HG03159 (cell line): ENCODE measurements at regions not wholly inside any gene's neighbourhood (a gene's known extent, or its start where the extent isn't known, plus 50 kb on each side); places are given as distances from the start of the nearest gene placed in this dataset.
"Not testable (repeated sequence)": the region's sequence is repeated elsewhere in the genome, so short reads cannot be mapped to it uniquely, and the experiment has no call there.

Source experiments
- ATAC-seq: cut with Tn5 transposase; IDR thresholded peaks from one replicate; pipeline ENCODE4 v1.9.1; 2021; ENCODE audit warnings: mild to moderate bottlenecking, moderate library complexity; ENCODE audit not compliant: unreplicated experiment

- ATAC-seq = no peak
These were observed 181.5 kb downstream of the CWF19L2 start for GRCh38 chr11:107276077-107276476.

DNA sequence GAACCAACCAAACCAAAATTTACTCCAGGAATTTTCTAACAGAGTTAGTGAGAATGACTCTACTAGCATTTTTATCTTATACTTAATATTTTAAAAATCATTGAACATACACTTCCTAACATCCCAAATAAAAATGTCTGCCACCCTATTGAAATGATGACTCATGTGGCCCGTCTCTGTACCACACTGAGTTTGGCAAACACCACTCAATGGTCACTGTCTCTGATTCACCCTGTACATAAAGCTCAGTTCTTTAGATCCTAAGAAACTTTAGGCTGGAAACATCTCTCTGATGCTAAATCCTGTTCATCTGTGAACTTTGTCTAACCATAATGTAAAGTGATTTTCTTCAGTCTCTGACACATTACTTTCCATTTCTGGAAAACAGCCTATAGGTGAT is 182.0 kb downstream of the CWF19L2 start:
- ATAC-seq = no peak

- ATAC-seq = no peak
These were observed 183.5 kb downstream of the CWF19L2 start for GRCh38 chr11:107274138-107274537.

- no peak for ATAC-seq
These were observed 185.1 kb downstream of the CWF19L2 start for GRCh38 chr11:107272561-107272960.

- ATAC-seq = no peak
These were observed 186.2 kb downstream of the CWF19L2 start for GRCh38 chr11:107271425-107271824.

DNA sequence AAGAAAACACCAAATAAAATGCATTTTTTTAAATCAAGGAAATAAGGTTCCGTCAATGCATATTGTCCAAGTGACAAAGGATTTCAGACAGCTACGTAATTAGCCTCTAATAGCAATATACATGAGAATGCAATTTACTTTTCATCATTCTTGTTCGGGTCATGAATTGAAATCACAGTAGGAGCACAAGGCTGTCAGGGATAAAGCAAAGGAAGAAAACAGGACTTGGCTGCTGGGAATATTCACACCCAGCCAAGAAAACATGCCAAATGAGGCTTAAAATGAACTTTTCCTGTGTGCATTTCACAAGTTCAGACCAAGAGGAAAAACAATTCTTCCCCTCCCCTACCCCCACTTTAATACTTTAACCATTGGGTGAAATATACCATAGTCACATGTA is 188.6 kb downstream of the CWF19L2 start:
- ATAC-seq = no peak

DNA sequence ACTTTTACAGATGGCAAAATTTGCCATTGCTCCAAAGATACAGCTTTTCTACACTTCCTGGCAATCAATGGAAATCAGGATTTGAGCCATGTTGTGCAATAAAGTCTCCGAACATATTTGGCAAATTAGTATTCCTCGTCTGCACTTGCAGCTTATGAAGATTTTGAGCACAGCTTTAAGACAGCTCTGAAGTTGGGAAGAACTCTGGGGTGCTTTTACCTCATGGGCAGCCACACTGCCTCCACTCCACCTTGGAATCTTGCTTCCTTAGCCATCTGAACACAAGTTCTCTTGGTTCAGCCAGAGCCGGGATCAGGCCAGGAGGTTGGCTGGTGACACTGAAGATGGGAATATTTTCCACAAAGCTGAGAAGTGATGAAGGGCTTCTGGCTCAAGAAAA is 191.2 kb downstream of the CWF19L2 start:
- ATAC-seq = no peak

GRCh38 chr11:107265591-107266121 is 192.0 kb downstream of the CWF19L2 start:
- no peak for ATAC-seq

- ATAC-seq = no peak
These were observed 193.6 kb downstream of the CWF19L2 start for GRCh38 chr11:107263844-107264563.

- no peak for ATAC-seq
These were observed 197.8 kb downstream of the CWF19L2 start for GRCh38 chr11:107259811-107260221.

DNA sequence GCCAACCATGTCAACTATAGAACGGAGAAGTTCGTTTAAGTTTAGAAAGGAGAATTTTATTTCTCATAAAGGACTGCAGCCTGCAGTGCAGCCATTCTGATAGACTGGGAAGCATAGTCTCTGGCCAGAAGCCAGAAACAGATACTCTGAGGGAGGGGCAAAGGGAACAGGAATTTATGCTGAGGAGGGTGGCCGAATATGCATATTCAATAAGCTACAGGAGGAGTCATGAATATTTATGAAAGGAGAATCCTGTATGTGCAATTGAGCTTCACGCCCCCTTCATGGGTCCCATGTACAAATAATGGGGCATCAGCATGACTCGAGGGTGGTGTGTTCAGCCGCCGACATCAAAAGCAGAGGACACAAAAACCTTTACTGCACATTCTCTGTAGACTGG is 199.9 kb downstream of the CWF19L2 start:
- ATAC-seq = no peak

GRCh38 chr11:107253661-107254060 is 204.0 kb downstream of the CWF19L2 start:
- not testable (repeated sequence) for ATAC-seq

DNA sequence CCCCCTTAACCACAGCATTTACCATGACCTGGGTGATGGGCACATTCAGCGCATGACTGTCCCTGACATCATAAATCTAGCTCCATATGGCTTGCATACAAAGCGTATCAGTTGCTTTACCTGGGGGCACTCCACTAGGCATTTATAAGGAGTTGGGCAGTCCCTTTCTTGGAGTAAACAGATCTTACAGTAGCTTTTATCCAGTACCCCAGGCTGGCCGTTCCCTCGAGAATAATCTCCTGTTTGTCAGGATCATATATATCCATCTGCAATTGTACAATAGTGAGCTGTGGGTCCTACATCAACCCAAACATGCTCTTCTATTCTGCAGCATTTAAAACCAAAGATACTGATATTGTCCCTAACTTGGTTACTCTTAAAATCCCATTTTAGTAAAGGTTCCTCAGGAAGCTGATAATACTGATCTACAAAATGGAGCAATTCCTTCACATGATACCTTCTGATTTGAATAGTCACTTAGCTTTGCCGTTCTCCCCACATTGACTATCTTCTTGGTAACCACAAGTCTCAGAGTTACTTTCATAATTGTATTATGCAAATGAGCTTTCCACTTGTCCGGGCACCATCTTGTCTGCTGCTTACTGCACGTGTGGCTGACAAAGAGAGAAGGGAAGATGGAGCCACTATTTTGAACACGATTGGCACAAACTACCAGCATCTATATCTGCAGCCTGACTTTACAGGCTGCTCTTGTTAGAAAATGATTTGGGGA is 205.0 kb downstream of the CWF19L2 start:
- peak; percentile 94 for ATAC-seq

DNA sequence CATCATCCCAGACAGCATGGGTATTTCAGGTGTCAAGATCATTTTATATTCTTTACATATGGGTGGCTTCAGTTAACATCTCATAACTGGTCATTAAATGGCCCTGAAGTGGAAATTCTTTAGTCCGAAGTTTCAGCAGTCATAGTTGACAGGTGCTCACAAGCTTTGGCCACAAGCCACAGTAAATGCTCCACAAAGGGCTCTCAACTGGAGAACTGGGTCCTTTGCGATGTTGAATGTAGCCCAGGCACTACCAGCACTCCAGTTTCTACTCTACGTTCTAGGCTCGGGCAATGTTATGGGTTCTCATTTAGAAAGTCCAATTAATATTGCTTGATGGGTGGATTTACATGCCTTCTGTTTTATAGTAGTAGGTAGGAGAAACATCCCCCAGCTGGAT is 206.3 kb downstream of the CWF19L2 start:
- ATAC-seq = no peak

DNA sequence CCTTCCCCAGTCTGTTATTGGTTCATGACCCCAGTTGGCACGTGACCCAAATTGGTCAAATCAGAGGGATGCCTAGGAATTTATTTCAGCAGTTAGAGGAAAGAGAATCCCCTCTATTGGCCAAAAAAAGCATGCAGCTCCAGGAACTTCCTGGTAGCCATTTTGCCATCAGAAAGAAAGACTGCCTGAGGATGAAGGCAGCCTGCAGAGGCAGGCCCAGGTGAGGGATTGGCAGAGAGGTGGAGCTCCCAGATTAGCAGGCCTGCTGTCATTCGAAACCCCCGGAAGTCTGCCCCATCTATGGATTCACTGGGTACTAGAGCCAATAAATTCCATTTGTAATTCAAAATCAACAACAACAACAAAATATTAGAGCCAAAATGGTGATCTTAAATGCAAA is 207.6 kb downstream of the CWF19L2 start:
- no peak for ATAC-seq

GRCh38 chr11:107249054-107249453 is 208.6 kb downstream of the CWF19L2 start:
- ATAC-seq = no peak

DNA sequence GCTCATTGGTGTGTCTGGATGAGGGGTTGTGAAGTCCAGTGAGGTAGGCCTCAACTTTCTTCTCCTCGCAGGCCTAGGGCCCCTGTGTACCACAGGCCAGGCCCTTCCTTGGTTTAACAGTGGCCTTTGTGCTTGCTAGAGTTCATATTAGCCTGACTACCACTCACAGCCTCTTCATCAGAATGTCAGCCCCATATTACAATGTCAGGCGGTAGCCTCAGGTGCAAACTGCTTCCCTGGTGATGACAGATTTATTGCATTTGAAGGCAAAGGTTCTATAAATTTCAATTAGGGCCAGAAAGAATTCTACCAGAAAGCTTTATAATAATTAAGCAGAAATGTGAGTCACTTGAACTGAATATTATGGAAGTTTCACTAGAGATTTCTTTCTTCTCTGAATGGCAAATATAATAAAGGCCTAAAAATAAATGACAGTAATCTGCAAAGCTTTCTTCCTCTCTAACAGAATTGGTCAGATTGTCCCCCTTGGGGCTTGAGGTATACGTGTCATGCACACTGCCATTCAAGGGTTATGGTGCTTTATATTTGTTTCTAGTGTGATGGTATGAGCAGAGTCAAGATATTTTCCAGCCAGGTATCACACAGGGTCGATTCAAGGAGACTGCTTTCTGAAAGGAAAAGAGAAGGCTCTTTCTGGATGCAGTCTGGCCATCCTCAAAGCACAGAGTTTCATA is 210.3 kb downstream of the CWF19L2 start:
- ATAC-seq = no peak

- ATAC-seq = no peak
These were observed 213.7 kb downstream of the CWF19L2 start for GRCh38 chr11:107243929-107244328.

DNA sequence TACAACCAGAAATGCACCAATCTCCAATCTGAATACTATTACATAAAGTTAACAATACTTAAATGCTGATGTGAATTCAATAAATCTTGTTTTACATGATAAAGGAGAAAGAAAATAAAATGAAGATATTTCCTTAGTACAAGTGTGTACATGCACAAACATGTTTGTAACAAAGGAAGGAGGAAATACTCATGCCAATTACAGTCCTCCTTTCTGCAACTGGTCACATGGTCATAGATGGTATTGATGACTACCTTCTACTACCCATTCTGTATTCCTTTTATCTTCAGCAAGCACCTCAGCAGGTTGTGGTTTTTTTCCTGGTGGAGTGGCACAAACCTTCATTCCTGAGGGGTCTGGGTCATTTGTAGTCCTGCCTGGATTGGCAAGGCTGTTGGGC is 214.2 kb upstream of the GUCY1A2 start:
- ATAC-seq = no peak

DNA sequence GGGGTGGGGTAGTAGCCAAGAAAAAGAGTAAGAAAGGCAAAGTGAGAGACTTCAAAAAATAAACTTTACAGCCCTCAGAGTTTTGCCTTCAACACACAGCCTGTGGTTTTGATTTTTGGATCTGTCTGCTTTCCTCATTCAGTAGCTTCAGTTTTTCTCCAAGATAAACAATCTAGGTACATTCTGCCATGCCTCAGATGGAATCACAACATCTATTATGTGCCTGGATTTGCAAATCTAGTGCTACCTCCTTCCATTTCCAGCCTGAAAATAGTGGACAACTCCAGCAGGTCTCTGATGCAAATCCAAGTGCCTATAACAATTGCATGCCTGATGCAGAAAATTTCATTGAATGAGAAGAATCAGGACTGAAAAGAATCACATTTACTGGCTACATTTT is 206.6 kb upstream of the GUCY1A2 start:
- ATAC-seq = no peak

DNA sequence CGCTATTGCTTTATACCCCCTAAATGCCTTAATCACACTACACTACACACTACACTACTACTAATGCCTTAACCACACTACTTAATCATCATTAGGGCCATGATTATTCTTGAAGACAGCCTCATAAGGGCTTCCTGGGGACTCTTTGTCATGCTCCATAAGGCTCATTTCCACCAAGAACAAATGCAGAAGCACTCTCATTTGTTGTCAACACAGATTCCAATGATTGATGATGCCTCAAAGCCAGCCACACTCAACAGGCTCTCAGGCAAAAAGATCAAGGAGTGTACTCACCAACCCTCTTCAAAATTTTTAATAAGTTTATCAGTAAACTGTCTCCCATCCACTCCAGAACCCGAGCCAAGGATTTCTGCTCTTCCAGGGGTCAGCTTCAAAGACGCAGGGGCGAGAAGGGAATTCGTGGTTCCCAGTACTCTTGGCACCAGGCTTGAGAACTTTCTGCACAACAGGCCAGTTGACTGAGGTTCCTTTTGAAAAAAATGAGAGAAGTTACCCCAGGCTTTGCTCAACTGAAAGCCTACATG is 204.7 kb upstream of the GUCY1A2 start:
- ATAC-seq = no peak
